Stimulated activated CD4-positive, alpha-beta T cell treated with anti-CD3 and anti-CD28 coated beads, Interleukin-15, amount 100 ng/mL, for 1 hour (primary cell): ENCODE measurements at regions not wholly inside any gene's neighbourhood (a gene's known extent, or its start where the extent isn't known, plus 50 kb on each side); places are given as distances from the start of the nearest gene placed in this dataset.

Source experiments
- DNase-seq, 2 donors: peaks; one replicate each; pipeline ENCODE4 v3.0.0-alpha.2; 2020; ENCODE audit warnings: low read depth in 1 of 2, low spot score in 1 of 2

GRCh38 chr15:69808756-69809155 lies 289.0 kb downstream of the TLE3 start:
- no peak for DNase-seq

GRCh38 chr15:69809421-69809820 lies 288.3 kb downstream of the TLE3 start:
- DNase-seq: no peak

GRCh38 chr15:69810431-69811354 lies 287.0 kb downstream of the TLE3 start:
- no peak for DNase-seq

- DNase-seq: no peak
These were observed 284.9 kb downstream of the TLE3 start for GRCh38 chr15:69812861-69813261.

GRCh38 chr15:69813881-69814280 lies 283.8 kb downstream of the TLE3 start:
- no peak for DNase-seq

GRCh38 chr15:69814932-69815331 lies 282.8 kb downstream of the TLE3 start:
- DNase-seq: no peak

GRCh38 chr15:69815793-69816192 lies 281.9 kb downstream of the TLE3 start:
- no peak for DNase-seq

GRCh38 chr15:69816522-69816921 lies 281.2 kb downstream of the TLE3 start:
- DNase-seq: no peak

- DNase-seq: no peak
These were observed 279.2 kb downstream of the TLE3 start for GRCh38 chr15:69818529-69818928.

- DNase-seq: no peak
These were observed 278.3 kb downstream of the TLE3 start for GRCh38 chr15:69819371-69819770.

- DNase-seq: no peak
These were observed 276.9 kb downstream of the TLE3 start for GRCh38 chr15:69820819-69821218.

GRCh38 chr15:69823223-69823907 lies 274.4 kb downstream of the TLE3 start:
- DNase-seq: no peak

- no peak for DNase-seq
These were observed 273.4 kb downstream of the TLE3 start for GRCh38 chr15:69824075-69824876.

GRCh38 chr15:69824877-69825406 lies 272.8 kb downstream of the TLE3 start:
- DNase-seq: no peak

- no peak for DNase-seq
These were observed 271.5 kb downstream of the TLE3 start for GRCh38 chr15:69825941-69826818.

GRCh38 chr15:69826819-69827175 lies 270.9 kb downstream of the TLE3 start:
- DNase-seq: no peak

- no peak for DNase-seq
These were observed 270.0 kb downstream of the TLE3 start for GRCh38 chr15:69827751-69828150.

GRCh38 chr15:69828181-69828828 lies 269.4 kb downstream of the TLE3 start:
- no peak for DNase-seq

- no peak for DNase-seq
These were observed 267.7 kb downstream of the TLE3 start for GRCh38 chr15:69829974-69830373.

- no peak for DNase-seq
These were observed 267.3 kb downstream of the TLE3 start for GRCh38 chr15:69830430-69830829.
